ENCODE measurements at regions not wholly inside any gene's neighbourhood (a gene's known extent, or its start where the extent isn't known, plus 50 kb on each side); places are given as distances from the start of the nearest gene placed in this dataset.

DNA sequence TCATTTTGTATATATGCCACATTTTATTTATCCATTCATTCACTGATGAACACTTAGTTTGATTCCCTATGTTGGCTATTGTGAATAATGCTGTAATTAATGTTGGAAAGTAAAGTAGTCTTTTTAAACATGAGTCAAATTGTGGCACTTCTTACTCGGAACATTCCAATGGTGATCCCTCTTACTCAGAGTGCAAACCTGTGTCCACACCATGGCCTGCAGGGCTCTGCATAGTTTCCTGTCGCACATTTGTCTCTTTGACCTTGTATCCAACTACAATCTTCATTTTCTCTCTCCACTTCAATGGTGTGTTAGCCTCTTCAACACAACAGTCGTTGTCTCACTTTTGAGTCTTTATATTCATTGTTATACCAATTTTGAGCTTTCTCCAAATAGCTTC lies 98.1 kb upstream of the PAPPA start:
- TF ChIP-seq TAF1 (IDR thresholded peaks at IDR 0.05; ENCODE audit: low read depth), result no peak
- no peak for TF ChIP-seq RAD21 (IDR thresholded peaks at IDR 0.05; ENCODE audit: low read depth)
- TF ChIP-seq EP300 (IDR thresholded peaks at IDR 0.05; ENCODE audit: borderline replicate concordance), result no peak
- no peak for TF ChIP-seq CREB1 (IDR thresholded peaks at IDR 0.05; ENCODE audit: low read depth)
- TF ChIP-seq CEBPB (IDR thresholded peaks at IDR 0.05), result no peak
- TF ChIP-seq, protein P1, sequence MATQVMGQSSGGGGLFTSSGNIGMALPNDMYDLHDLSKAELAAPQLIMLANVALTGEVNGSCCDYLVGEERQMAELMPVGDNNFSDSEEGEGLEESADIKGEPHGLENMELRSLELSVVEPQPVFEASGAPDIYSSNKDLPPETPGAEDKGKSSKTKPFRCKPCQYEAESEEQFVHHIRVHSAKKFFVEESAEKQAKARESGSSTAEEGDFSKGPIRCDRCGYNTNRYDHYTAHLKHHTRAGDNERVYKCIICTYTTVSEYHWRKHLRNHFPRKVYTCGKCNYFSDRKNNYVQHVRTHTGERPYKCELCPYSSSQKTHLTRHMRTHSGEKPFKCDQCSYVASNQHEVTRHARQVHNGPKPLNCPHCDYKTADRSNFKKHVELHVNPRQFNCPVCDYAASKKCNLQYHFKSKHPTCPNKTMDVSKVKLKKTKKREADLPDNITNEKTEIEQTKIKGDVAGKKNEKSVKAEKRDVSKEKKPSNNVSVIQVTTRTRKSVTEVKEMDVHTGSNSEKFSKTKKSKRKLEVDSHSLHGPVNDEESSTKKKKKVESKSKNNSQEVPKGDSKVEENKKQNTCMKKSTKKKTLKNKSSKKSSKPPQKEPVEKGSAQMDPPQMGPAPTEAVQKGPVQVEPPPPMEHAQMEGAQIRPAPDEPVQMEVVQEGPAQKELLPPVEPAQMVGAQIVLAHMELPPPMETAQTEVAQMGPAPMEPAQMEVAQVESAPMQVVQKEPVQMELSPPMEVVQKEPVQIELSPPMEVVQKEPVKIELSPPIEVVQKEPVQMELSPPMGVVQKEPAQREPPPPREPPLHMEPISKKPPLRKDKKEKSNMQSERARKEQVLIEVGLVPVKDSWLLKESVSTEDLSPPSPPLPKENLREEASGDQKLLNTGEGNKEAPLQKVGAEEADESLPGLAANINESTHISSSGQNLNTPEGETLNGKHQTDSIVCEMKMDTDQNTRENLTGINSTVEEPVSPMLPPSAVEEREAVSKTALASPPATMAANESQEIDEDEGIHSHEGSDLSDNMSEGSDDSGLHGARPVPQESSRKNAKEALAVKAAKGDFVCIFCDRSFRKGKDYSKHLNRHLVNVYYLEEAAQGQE (IDR thresholded peaks at IDR 0.05; ENCODE audit: low read depth), result no peak
- no peak for TF ChIP-seq TEAD4 (IDR thresholded peaks at IDR 0.05)
- no peak for TF ChIP-seq TCF12 (IDR thresholded peaks at IDR 0.05; ENCODE audit: low read depth)
- TF ChIP-seq NFIC (IDR thresholded peaks at IDR 0.05), result no peak
- no peak for TF ChIP-seq FOXM1 (IDR thresholded peaks at IDR 0.05; ENCODE audit: borderline replicate concordance, low read depth)
- TF ChIP-seq EGR1 (IDR thresholded peaks at IDR 0.05), result no peak
- no peak for TF ChIP-seq YY1 (IDR thresholded peaks at IDR 0.05; ENCODE audit: low read depth)
